Chondrocyte (in vitro differentiated cells): ENCODE measurements at regions not wholly inside any gene's neighbourhood (a gene's known extent, or its start where the extent isn't known, plus 50 kb on each side); places are given as distances from the start of the nearest gene placed in this dataset.

Source experiments
- DNase-seq: peaks from one replicate; pipeline ENCODE4 v3.0.0; 2021; ENCODE audit warnings: mixed read lengths, low spot score
- H3K27ac Mint-ChIP-seq: one replicate; pipeline ENCODE4 v1.8.0; 2021; ENCODE audit warnings: mild to moderate bottlenecking, moderate library complexity, mixed read lengths; ENCODE audit not compliant: unreplicated experiment
- H3K27me3 Mint-ChIP-seq: 2 replicates; pipeline ENCODE4 v1.8.0; 2021; ENCODE audit warnings: low read depth, mixed read lengths
- H3K36me3 Mint-ChIP-seq: 2 replicates; pipeline ENCODE4 v1.8.0; 2021; ENCODE audit warnings: low read depth, mixed read lengths
- H3K4me1 Mint-ChIP-seq: 2 replicates; pipeline ENCODE4 v1.8.0; 2021; ENCODE audit warnings: low read depth, mild to moderate bottlenecking, mixed read lengths
- H3K4me3 Mint-ChIP-seq: one replicate; pipeline ENCODE4 v1.8.0; 2021; ENCODE audit warnings: mild to moderate bottlenecking, moderate library complexity, mixed read lengths; ENCODE audit not compliant: unreplicated experiment
- H3K9me3 Mint-ChIP-seq: 2 replicates; pipeline ENCODE4 v1.8.0; 2021; ENCODE audit warnings: low read depth, mixed read lengths
- CTCF ChIP-seq: fragments of 200-600 bp; sonication (generic); IDR thresholded peaks from 2 replicates; pipeline ENCODE4 v1.5.0; 2021; ENCODE audit warnings: antibody characterized with exemption, mild to moderate bottlenecking, moderate library complexity

DNA sequence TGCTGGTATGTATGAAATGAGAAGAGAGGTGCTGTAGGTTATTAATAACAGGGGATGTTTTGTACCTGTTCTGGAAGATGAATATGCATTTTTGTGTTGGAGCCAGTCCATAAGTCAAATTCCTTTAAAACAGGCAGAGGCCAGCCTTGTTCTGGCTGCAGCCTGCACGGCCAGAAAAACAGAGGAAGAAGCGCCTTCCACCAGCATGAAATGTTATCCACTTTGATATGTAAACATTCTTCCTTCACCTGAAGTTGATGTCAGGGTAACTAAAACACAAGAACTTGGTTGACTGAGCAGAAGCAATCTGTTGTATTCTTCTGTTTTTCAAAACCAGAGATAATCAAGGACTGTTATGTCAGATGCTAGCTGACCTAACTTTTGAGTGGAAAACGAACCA is 237.9 kb upstream of the PLEKHG7 start:
- H3K36me3 Mint-ChIP-seq: no peaks in the 10 kb centered on the region
- peaks cover 10% of the 10 kb centered on the region for H3K4me1 Mint-ChIP-seq
- no peak overlapping the region for H3K4me3 Mint-ChIP-seq
- no peak for TF ChIP-seq CTCF
- no peak for DNase-seq
- H3K27ac Mint-ChIP-seq: no peak overlapping the region
- no peaks in the 10 kb centered on the region for H3K9me3 Mint-ChIP-seq
- H3K27me3 Mint-ChIP-seq: no peaks in the 10 kb centered on the region

- TF ChIP-seq CTCF: no peak
- Mint-ChIP-seq H3K27ac (no peak overlapping the region), H3K36me3 (no peaks in the 10 kb centered on the region), H3K4me1 (peaks cover 4% of the 10 kb centered on the region), H3K9me3 (no peaks in the 10 kb centered on the region), H3K4me3 (no peak overlapping the region), H3K27me3 (no peaks in the 10 kb centered on the region)
- DNase-seq: no peak
These were observed 239.6 kb upstream of the PLEKHG7 start for GRCh38 chr12:92463171-92463570.

- no peak for TF ChIP-seq CTCF
- H3K36me3 Mint-ChIP-seq: no peaks in the 10 kb centered on the region
- no peaks in the 10 kb centered on the region for H3K27me3 Mint-ChIP-seq
- DNase-seq: no peak
- no peaks in the 10 kb centered on the region for H3K9me3 Mint-ChIP-seq
- H3K4me3 Mint-ChIP-seq: no peak overlapping the region
- no peak overlapping the region for H3K27ac Mint-ChIP-seq
- peaks cover 4% of the 10 kb centered on the region for H3K4me1 Mint-ChIP-seq
These were observed 240.3 kb upstream of the PLEKHG7 start for GRCh38 chr12:92462527-92462926.

DNA sequence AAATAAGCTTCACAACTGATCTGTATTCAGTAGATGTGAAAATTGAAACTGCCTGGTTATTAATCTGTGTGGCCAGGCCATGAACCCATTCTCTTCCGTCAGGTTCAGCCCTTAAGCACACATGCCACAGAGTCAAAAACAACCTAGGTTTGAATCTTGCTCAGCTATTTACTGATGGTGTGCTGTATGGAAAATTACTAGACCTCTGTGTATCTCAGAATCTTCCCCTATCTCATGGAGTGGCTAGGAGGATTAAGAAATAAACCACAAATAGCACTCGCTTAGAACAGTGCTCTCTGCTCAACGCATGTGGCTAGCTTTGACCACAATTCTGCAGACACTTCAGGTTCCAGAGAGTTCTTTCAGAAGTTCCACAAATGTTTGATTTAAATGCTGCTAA is 240.7 kb upstream of the PLEKHG7 start:
- Mint-ChIP-seq H3K27me3 (no peaks in the 10 kb centered on the region), H3K27ac (no peak overlapping the region)
- DNase-seq: no peak

GRCh38 chr12:92459850-92460249 is 242.9 kb upstream of the PLEKHG7 start:
- no peak for TF ChIP-seq CTCF
- peaks cover 3% of the 10 kb centered on the region for H3K4me1 Mint-ChIP-seq
- H3K36me3 Mint-ChIP-seq: no peaks in the 10 kb centered on the region
- H3K27me3 Mint-ChIP-seq: no peaks in the 10 kb centered on the region
- H3K9me3 Mint-ChIP-seq: no peaks in the 10 kb centered on the region
- H3K4me3 Mint-ChIP-seq: no peak overlapping the region
- no peak overlapping the region for H3K27ac Mint-ChIP-seq
- DNase-seq: no peak

More for the DNA sequence above, 240.7 kb upstream of the PLEKHG7 start:
- Mint-ChIP-seq H3K36me3 (no peaks in the 10 kb centered on the region), H3K4me3 (no peak overlapping the region), H3K4me1 (peaks cover 4% of the 10 kb centered on the region), H3K9me3 (no peaks in the 10 kb centered on the region)
- no peak for TF ChIP-seq CTCF
